ENCODE measurements at regions not wholly inside any gene's neighbourhood (a gene's known extent, or its start where the extent isn't known, plus 50 kb on each side); places are given as distances from the start of the nearest gene placed in this dataset.

DNA sequence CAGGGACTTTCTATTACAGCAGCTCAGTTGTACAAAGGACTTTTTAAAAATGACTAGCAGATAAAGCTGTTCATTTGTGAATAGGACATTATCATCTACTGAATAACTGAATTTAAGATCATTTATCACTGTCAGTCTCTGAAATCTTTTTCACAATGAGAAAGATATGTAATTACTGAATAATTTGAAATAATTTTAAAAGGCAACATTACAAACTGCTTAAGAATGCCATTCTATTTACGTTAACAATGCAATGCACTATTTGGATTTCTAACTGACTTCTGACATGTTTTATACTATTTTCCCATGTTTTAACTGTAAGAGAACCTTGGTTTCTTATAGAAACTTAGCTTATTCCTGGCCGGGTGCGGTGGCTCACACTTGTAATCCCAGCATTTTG, 2033.0 kb upstream of the PCDH20 start:
- TF ChIP-seq, protein P1, sequence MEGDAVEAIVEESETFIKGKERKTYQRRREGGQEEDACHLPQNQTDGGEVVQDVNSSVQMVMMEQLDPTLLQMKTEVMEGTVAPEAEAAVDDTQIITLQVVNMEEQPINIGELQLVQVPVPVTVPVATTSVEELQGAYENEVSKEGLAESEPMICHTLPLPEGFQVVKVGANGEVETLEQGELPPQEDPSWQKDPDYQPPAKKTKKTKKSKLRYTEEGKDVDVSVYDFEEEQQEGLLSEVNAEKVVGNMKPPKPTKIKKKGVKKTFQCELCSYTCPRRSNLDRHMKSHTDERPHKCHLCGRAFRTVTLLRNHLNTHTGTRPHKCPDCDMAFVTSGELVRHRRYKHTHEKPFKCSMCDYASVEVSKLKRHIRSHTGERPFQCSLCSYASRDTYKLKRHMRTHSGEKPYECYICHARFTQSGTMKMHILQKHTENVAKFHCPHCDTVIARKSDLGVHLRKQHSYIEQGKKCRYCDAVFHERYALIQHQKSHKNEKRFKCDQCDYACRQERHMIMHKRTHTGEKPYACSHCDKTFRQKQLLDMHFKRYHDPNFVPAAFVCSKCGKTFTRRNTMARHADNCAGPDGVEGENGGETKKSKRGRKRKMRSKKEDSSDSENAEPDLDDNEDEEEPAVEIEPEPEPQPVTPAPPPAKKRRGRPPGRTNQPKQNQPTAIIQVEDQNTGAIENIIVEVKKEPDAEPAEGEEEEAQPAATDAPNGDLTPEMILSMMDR (IDR thresholded peaks at IDR 0.05 in 4 of 5, conservative IDR thresholded peaks at IDR 0.05 in 1 of 5), result no peak
- TF ChIP-seq POLR2A (IDR thresholded peaks at IDR 0.05), result no peak

All from gastrocnemius medialis (tissue), 4 donors.